SKM-1 (cell line): ENCODE measurements at regions not wholly inside any gene's neighbourhood (a gene's known extent, or its start where the extent isn't known, plus 50 kb on each side); places are given as distances from the start of the nearest gene placed in this dataset.
"Not testable (repeated sequence)": the region's sequence is repeated elsewhere in the genome, so short reads cannot be mapped to it uniquely, and the experiment has no call there.

Experiments
- DNase-seq: peaks from one replicate; lab custom pipeline; 2025; ENCODE audit not compliant: unreplicated experiment; lab: John Stamatoyannopoulos, UW

DNA sequence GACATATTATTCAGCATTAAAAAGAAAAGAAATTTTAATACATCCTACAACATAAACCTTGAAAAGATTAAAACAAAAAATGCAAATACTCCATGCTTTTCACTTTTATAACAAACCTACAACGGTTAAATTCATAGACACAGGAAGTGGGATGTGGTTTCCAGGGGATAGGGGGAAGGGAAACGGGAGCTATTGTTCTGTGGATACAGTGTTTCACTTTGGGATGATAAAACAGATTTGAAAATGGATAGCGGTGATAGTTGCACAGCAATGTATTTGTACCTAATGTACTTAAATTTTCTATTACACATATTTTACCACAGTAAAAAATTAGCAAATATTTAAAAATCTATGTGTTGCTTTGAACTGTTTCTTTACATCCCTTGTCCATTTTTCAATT, 368.0 kb downstream of the CDY2B start:
- not testable (repeated sequence) for DNase-seq

DNA sequence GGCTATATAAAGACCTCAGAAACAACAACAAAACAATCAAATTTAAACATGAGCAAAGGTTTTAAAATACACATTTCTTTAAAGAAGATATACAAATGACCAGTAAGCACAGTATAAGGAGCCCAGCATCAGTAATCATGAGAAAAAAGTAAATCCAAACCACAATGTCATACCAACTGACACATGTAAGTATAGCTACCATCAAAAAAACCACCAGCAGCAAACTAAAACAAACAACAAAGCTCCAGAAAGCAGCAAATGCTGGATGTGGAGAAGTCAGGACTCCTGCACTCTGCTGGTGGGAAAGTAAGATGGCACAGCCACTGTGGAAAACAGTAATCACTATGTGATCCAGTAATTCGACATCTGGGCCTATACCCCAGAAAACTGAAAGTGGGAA, 368.5 kb downstream of the CDY2B start:
- DNase-seq: not testable (repeated sequence)

DNA sequence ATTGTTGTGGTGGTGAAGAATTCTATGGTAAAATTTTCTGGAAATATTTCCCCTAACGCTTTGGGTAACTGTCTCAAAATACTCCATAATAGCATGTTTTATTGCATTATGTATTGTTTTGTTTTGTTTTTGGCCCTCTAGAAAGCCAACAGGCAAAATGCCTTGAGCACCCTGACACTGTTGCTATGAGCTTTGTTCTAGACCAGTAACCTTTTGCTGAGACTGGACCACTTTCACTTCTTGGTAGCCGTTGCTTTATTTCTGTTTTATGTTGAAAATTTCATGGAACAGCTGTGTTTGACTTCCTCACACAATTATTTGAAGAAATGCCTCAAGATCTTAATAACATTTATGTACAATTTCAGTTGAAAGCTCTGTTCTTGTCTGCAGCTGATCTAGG, 374.2 kb downstream of the CDY2B start:
- DNase-seq: not testable (repeated sequence)

DNA sequence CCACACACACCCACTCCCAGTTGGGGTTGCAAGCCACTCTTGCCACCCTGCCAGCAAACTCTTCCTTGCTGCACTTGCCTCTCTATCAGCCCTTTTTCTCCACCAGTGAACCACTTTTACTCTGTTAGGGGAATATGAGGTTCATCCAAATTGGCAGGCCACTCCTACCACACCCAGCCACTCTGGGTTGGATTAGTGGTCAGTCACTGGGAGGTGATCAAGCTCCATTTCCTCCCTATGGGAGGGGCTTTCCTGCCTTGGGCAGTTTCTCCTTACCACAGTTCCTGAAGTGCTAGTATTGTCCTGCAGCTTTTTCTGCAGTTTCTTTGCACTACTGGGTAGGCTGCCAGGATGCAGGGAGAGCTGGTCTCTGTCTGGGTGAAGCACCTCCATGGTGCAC, 395.3 kb downstream of the CDY2B start:
- DNase-seq: not testable (repeated sequence)

DNA sequence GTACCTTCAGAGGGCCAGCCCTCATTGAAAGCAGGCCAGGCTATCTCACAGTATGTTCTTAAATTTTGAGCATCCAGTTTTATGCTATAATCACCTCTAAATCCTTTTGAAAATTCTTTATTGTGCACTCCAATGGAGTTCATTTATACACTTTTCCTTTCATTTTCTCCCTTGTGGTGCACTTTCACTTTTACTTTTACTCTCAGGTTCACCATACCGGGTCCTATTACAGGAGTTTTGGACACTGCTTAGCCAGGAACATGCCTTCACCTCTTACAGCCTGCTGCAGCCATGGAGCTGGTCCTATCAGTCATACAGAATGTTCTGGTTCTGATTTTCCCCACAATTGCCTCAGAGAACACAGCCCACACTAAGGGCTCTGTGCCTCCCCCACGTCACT, 395.9 kb downstream of the CDY2B start:
- DNase-seq: not testable (repeated sequence)

DNA sequence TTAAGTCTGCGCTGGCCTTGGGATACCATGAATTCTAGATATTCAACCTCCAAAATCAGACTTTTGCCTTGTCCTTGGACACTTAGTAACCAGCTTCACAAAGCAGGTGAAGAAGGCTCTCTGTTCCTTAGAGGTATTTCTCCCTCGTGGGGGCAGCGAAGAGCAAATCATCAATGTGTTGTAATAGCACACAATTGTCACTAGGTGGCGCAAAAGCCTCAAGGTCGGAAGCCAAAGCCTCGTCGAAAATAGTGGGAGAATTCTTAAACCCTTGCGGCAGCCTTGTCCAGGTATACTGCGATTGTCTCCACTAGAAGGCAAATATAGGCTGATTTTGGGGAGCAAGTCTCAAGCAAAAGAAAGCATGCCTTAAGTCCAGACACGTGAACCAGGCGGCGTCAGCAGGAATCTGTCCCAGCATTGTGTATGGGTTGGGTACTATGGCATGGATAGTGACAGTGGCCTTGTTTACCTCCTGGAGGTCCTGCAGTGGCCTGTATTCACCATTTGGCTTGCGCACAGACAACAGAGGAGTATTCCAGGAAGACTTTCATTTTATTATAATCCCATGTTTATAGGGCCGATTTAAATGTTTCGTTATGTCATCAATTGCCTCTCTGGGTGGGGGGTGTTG, 398.5 kb downstream of the CDY2B start:
- DNase-seq: not testable (repeated sequence)

DNA sequence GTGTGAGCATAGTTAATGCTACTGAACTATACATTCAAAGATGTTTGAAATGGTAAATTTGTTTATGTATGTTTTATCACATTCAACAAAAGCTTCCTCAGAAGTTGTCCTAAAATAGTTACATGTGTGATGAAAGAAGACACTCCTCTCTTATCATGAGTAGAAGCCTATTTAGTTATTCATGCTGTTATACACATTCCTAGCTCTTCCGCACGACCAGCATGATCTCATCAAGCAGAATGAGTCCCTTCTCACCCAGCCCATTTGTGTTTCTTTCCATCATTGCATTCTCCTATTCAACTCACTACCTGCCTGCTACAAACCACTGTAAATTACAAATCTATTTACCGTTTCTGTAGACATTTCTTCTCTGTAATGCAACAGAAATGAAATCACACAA, 408.0 kb downstream of the CDY2B start:
- DNase-seq: not testable (repeated sequence)

DNA sequence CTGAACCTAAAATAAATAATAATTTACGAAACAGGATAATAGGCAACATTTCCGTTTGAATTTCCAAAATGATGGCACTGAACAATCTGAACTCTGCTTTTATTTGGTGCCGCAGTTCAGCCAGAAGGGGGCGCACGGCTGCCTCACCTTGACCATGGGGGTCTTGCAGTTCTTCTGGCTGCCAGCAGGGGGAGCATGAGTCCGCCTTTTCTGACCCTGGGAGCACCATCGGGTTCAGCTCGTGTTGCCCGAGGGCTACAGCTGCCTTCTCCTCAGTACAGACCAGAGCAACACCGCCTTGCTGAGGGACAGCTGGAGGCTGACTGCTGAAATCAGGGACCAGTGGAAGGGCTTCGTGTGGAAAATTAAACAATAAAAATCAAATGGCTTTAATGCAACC, 420.3 kb downstream of the CDY2B start:
- DNase-seq: not testable (repeated sequence)

DNA sequence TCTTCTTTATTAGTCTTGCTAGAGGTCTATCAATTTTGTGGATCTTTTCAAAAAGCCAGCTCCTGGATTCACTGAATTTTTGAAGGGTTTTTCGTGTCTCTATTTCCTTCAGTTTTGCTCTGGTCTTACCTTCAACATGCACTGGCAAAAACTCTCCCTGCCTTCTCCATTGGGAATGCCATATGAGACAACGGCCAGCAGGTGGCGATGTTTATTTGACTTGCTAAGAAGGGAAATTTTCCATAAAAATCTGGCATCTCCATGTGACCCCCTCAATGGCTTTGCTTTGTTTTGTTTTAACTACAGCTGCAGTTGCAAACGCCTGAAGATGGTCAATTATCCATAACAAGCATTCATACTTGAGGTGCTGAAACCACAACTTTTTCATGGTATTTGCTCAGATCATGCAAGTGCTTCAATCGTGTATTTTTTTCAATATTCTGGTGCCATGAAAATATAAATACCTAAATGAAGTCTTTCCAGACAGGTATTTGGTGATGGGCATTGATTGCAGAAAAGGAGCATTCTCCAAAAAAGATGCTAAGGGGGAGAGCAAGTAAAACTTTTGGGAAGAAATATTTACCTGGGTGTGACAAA, 449.4 kb downstream of the CDY2B start:
- DNase-seq: peak; percentile 0

DNA sequence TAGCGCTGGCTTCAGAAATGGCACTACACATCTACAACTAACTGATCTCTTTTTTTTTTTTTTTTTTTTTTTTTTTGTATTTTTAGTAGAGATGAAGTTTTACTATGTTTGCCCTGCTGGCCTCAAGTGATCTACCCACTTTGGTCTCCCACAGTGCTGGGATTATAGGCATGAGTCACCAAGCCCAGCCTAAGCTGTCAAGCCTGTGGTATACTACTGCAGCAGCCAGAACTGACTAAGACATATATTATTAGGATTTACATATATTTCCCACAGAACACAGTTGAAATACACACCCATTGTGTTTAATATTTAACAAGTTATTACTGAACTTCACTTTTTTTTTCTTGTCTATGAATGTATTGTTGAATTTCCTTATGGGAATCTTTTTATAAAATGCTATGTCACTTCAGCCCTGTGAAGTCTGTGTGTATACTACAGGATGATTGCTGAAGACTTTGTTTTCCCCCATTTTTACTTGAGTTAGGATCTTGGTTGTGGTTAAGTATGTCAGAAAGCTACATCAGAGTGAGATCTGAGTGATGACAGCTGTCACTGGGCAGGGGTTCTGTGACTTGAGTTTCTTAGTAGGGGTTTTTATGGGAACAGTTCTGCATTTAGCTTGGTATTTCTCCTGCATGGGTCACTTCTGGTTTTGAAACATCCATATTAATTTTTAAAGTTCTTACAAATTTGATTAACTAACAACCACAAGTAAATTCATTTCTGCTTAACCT, 481.5 kb downstream of the CDY2B start:
- no peak for DNase-seq

DNA sequence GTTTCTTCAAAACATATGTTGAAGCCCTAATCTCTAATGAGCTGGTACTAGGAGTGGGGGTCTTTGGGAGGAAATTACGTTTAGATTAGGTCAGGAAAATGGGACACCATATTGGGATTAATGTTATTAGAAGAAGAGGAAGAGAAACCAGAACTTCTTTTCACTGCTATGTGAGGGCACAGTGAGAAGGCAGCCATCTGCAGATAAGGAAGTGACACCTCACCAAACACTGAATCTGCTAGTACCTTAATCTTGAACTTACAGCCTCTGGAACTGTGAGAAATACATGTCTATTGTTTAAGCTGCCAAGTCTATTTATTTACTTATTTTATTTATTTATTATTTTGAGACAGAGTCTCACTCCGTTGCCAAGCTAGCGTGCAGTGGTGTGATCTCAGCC, 482.4 kb downstream of the CDY2B start:
- DNase-seq: no peak

DNA sequence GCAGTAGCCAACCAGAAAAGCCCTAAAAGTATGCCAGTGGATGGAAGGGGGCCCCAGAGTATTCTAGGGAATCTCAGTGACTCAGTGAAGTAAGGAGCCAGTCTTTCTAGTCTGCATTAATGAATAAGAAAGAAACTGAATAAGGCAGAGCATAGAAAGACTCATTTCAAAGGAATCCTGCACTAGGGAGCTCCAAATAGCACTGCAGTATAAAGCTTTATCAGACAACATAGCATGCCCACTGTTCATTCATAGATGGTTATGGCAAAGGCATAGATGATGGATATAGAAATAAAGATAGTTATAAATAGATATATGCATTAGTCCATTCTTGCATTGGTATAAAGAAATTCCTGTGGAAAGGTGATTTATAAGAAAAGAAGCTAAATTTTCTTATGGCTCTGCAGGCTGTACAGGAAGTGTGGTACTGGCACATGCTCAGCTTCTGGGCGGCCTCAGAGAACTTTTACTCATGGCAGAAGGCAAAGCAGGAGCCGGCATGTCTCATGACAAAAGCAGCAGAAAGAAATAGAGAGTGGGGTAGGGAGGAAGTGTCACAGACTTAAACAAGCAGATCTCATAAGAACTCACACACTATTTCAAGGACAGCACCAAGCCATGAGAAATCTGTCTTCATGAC, 498.5 kb downstream of the CDY2B start:
- no peak for DNase-seq

DNA sequence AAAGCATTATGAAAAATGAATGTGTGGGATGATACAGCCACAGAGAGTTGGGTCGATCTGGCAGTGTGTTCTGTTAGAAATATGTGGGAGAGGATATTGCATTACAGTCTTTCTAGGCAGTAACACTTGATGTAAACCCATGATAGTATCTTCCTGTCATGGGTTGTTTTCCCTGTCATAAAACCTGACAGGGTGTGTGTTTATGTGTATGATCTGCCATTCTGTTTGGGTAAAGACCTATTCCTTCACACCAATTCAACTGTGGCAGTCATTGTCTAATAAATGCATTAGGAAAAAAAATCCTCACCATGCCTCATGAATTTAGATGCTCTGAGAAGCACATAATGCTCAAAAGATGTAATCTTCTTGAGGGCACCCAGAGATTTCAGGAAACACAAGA, 501.7 kb downstream of the CDY2B start:
- no peak for DNase-seq

DNA sequence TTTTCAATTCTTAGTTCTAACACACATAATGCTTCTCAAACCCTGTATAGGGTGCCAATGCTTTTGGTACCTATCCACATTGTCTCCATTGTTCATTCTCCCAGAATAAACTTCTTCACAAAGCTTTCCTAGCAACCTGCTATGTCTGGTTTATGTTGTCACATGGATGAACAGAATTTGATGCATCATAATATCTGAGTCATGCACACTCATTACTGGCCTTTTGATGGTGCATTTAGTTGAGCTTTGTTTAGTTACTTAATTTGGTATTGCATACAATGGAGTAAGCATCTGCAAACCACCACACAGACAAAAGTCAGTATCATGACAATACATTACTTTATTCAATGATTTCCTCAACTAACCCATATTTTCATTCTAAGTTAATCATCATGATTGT, 511.6 kb downstream of the CDY2B start:
- DNase-seq: no peak

DNA sequence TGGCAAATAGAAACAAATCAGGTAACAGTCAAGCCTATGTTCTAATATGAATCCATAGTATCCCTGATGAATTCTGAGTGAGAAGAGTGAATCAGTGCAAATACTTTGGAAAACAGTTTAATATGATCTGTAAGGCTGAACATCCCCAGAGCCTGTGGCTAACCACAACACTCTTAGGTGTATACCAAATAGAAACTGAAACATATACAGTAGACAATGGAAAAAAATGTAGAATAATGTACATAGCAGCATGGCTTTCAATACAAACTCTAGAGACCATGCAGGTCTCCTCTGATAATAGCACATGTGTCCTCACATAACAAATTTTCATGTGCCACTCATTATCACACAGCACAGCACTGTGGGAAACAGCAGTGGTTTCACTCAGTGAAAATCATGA, 513.6 kb downstream of the CDY2B start:
- DNase-seq: no peak

DNA sequence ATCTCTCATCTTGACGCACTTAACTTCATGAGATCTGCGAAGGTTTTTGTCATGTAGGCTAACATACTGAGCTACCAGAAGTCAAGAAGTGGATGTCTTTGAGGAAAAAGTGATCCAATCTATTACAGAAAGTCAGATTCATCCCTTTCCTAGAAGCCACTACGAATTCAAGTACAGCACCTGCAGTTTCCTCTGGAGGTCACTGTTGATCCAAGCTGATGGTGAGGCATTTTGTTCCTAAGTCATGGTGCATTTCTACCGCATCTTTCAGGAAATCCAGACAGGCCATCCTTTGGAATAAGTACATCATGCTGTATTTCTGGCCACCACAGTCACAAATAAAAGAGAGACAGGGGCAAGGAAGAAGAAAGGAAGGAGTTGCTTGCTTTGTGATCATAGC, 541.0 kb downstream of the CDY2B start:
- no peak for DNase-seq

DNA sequence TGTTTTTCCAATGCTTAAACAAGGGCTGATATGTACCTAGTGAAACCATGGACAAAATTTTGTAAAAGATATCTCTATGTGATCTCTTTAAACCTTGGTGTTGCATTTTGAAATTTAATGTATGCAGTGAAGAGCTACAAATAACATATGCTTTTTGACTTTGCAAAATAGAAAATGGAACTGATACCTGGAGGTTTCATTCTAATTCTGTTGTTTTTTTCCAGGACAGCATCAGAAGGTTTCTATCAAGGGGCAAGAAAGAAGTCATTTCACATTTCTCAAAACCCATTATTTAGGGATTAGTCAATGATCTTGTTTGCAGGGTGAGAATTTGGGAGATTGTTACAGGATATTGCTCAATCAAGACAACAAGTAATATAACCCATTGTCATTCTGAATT, 549.3 kb downstream of the CDY2B start:
- DNase-seq: no peak

DNA sequence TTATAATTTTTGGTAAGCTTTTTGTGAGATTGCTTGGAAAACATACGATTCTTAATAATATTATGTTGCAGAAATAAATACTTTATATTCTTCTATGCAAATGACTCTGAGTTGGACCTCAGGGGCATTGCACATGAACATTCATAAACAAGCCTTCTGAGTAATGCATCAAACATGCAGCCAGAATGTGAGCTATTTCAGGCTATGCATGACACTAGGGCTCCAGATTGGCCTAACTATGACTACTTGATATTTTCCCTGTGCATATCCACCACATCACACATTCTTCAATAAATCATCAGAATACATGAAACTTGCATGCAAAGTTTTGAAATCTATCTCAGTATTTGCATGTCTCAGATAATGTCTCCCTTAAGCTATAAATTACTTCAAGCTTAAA, 560.1 kb downstream of the CDY2B start:
- DNase-seq: no peak

DNA sequence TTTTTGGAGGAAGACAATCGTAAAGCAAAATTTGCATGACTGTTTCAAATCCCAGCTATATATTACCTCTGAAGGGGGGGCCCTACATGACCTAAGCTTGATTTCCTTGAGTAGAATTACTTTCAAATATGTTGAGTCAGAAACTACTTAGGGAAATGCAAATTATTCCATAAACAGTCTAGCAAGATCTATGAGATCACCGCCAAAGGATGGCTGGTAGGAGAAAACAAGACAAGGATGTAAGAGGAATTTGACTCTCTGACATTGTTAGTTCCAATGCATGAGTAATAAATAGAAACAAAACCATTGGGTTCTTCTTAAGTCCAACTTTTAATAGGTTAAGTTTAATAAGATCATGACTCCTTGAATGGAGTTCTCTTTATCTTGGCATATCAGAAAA, 561.4 kb downstream of the CDY2B start:
- no peak for DNase-seq

DNA sequence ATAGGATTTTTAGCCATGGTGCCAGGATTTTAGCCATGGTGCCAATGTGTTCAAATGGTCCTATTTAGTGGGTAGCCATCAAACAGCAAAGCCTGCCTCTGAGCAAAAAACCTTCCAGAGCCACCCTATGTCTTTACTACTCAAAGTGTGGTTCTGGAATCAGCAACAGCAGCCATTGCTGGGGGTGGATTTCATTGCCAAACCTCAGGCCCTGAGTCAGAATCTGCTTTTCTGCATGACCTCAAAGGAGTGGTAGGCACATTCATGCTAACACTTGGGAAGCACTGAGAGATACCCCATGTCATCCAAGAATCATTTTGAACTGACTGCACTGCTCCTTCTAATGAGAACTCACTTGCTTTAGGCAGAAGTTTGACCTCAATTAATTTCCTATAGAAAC, 603.0 kb downstream of the CDY2B start:
- no peak for DNase-seq

DNA sequence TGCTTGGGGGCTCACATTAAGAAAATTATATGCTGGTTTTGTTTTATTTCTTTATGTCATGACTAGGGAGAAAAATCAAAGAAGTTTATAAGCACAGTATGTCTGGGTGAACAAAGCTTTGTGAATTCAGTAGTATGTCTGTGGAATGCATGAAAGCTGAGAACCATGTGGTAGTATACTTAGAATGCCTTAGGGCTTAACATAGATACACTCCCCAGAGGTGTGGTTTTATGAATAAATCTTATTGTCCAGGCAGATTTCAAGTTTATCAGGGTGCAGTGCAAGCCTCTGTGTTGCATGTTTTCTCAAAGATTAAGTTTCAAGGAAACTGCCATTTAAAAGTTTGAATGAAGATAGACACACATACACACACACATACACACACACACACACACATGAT, 620.5 kb downstream of the CDY2B start:
- DNase-seq: no peak

DNA sequence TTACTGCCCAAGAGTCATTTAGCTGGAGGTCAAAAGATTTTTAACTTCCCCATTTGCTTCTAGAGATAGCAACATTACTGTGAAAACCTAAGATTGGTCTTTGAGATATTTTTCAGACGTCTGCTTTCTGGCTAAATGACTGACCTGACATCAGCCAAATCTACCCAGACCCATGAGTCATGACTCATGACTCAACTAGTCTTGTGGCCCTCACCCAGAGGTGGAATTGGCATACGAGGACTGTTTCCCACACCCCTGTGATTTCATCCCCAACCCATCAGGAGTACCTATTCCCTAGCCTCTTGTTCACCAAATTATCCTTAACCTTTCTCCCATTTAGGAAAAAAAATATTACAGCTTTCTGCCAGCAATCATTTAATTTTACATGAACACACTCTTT, 641.6 kb downstream of the CDY2B start:
- DNase-seq: no peak
